K562 (cell line): ENCODE measurements at regions not wholly inside any gene's neighbourhood (a gene's known extent, or its start where the extent isn't known, plus 50 kb on each side); places are given as distances from the start of the nearest gene placed in this dataset.

Experiments used
- ATAC-seq: fragments of 200-7000 bp; cut with Tn5 transposase; 3 replicates; pipeline ENCODE4 v1.9.1; 2020; ENCODE audit warnings: moderate library complexity
- BruUV-seq: library from RNA; stranded (reverse); fragments of 400-500 nt; replicated peaks from 2 replicates; lab custom pipeline; 2021; lab: Mats Ljungman, UMichigan
- CTCF ChIA-PET: fragments of 300-600 bp; formaldehyde crosslinking; extraction: SDS; loops from one replicate; lab custom pipeline; 2021; ENCODE audit warnings: low intra/inter-chr PET ratio; lab: Yijun Ruan, JAX
- POLR2A ChIA-PET: fragments of 300-600, 350-650 bp; sonication (Branson Sonifier 250); formaldehyde crosslinking; extraction: SDS; loops from one replicate; lab custom pipeline; 2021; ENCODE audit warnings: antibody characterized with exemption, inconsistent platforms; lab: Yijun Ruan, JAX
- DNase-seq, 4 experiments: peaks; one replicate each; pipeline versions ENCODE4 v3.0.0 to v3.0.0-alpha.2; 2011 to 2018; ENCODE audit warnings: low spot score in 3 of 4, mixed read lengths in 3 of 4; ENCODE audit errors: extremely low read depth in 1 of 4
- FAIRE-seq: peaks from 2 replicates; lab custom pipeline; 2011; peaks lifted over from hg19 to GRCh38; lab: Jason Lieb, UNC
- H2AFZ ChIP-seq: 2 replicates; pipeline ENCODE4 v1.6.0; 2011; ENCODE audit warnings: low read depth, low read length, control low read depth, inconsistent platforms
- H3K27ac ChIP-seq: fragments of 200-600 bp; 3 replicates; pipeline ENCODE4 v1.8.0; 2011; ENCODE audit warnings: low read depth, mild to moderate bottlenecking, control low read depth, inconsistent platforms, low read length, moderate library complexity, mixed read lengths; ENCODE audit errors: extremely low read depth
- H3K27me3 ChIP-seq, 2 experiments: fragments of 300-600 bp in 1 of 2; 2 replicates in 1 of 2; 3 replicates in 1 of 2; pipeline versions ENCODE4 v1.6.0 to v1.8.0; 2011; ENCODE audit warnings: inconsistent platforms in 2 of 2, low read length in 2 of 2, mild to moderate bottlenecking in 1 of 2, mixed read lengths in 1 of 2, moderate library complexity in 1 of 2; ENCODE audit not compliant: control insufficient read depth in 2 of 2, insufficient read depth in 2 of 2
- H3K36me3 ChIP-seq: fragments of 300-600 bp; 3 replicates; pipeline ENCODE4 v1.8.0; 2011; ENCODE audit warnings: mild to moderate bottlenecking, low read length, inconsistent platforms; ENCODE audit not compliant: control insufficient read depth, insufficient read depth
- H3K4me1 ChIP-seq, 2 experiments: fragments of 200-600 bp in 1 of 2; replicated peaks in 1 of 2; 2 replicates in 1 of 2; 3 replicates in 1 of 2; pipeline versions ENCODE4 v1.5.1 to v1.8.0; 2011; ENCODE audit warnings: inconsistent platforms in 2 of 2, low read length in 2 of 2, mild to moderate bottlenecking in 1 of 2, mixed read lengths in 1 of 2, moderate library complexity in 1 of 2; ENCODE audit not compliant: control insufficient read depth in 2 of 2, insufficient read depth in 2 of 2
- H3K4me2 ChIP-seq: 2 replicates; pipeline ENCODE4 v1.6.1; 2011; ENCODE audit warnings: low read length, control low read depth, inconsistent platforms, mixed read lengths; ENCODE audit not compliant: insufficient read depth
- H3K4me3 ChIP-seq: fragments of 200-600 bp; sonication (generic), shearing (Covaris generic); 2 replicates; pipeline ENCODE4 v1.5.1; 2016; ENCODE audit warnings: control low read depth, inconsistent platforms
- H3K79me2 ChIP-seq: fragments of 200-600 bp; 3 replicates; pipeline ENCODE4 v1.8.0; 2011; ENCODE audit warnings: low read length, inconsistent platforms; ENCODE audit not compliant: control insufficient read depth, insufficient read depth
- H3K9ac ChIP-seq, 2 experiments: 2 replicates each; pipeline versions ENCODE4 v1.6.0 to v1.6.1; 2011; ENCODE audit warnings: low read depth in 2 of 2, low read length in 2 of 2, control low read depth in 1 of 2, inconsistent platforms in 1 of 2, mild to moderate bottlenecking in 1 of 2, mixed read lengths in 1 of 2; ENCODE audit not compliant: insufficient read depth in 1 of 2
- H3K9me1 ChIP-seq: one replicate; pipeline ENCODE4 v1.6.0; 2011; ENCODE audit warnings: inconsistent platforms, mild to moderate bottlenecking, low read length, moderate library complexity; ENCODE audit not compliant: control insufficient read depth, insufficient read depth
- H3K9me3 ChIP-seq: replicated peaks from 2 replicates; pipeline ENCODE4 v1.5.1; 2011; ENCODE audit warnings: low read depth, low read length, inconsistent platforms; ENCODE audit not compliant: control insufficient read depth, insufficient read depth
- H4K20me1 ChIP-seq: replicated peaks from 2 replicates; pipeline ENCODE4 v1.6.1; 2011; ENCODE audit warnings: low read length, inconsistent platforms, mixed read lengths; ENCODE audit not compliant: control insufficient read depth, insufficient read depth
- TSC22D4 ChIP-seq: fragments of 450-650 bp; IDR thresholded peaks from 2 replicates; pipeline ENCODE4 v1.6.1; 2016; ENCODE audit warnings: missing genetic modification characterization, missing biosample characterization, control low read depth
- UBTF ChIP-seq, 2 experiments: IDR thresholded peaks; 2 replicates each; pipeline ENCODE4 v1.6.1; 2012; ENCODE audit warnings: improper control_type of control experiment in 2 of 2, low read depth in 2 of 2, low read length in 2 of 2, borderline replicate concordance in 1 of 2
- WGBS: fragments of 100-300 bp; shearing (Covaris generic); methylation state at CpG from one replicate; pipeline ENCODE4 v1.1.6; 2016; ENCODE audit warnings: low coverage, mixed read lengths; ENCODE audit not compliant: insufficient coverage; ENCODE audit errors: missing lambda C conversion rate; 5-methylcytosine and 5-hydroxymethylcytosine counted together
- in situ Hi-C: fragments of 300-500 bp; cut with MboI; formaldehyde crosslinking; loops from 4 replicates; pipeline ENCODE4 v1.15.0; 2018; ENCODE audit warnings: inconsistent platforms, mixed read lengths
- intact Hi-C: fragments of 100-400 bp; cut with micrococcal nuclease; formaldehyde crosslinking; loops from 2 replicates; pipeline ENCODE4 v1.14.2; 2022
- TF ChIP-seq, protein P1 (sequence below), 2 experiments: fragments of 450-650 bp in 1 of 2; sonication (generic) in 1 of 2; formaldehyde crosslinking in 1 of 2; IDR thresholded peaks; 2 replicates each; pipeline versions ENCODE4 v1.7.1 to v1.9.0; 2016 to 2022; ENCODE audit warnings: inconsistent platforms in 1 of 2, mild to moderate bottlenecking in 1 of 2, missing genetic modification reagents in 1 of 2

- Histone ChIP-seq H3K4me3 (no peak overlapping the region), H3K27ac (no peak overlapping the region), H3K27me3 (peaks cover 4 to 6% of the 10 kb centered on the region in 2 experiments; a peak in 2 of 5 replicates), H3K9me1 (no peaks in the 10 kb centered on the region), H3K9me3 (no peaks in the 10 kb centered on the region), H3K9ac (no peak overlapping the region), H3K36me3 (no peaks in the 10 kb centered on the region), H4K20me1 (no peaks in the 10 kb centered on the region), H3K4me1 (no peaks in the 10 kb centered on the region), H3K79me2 (no peaks in the 10 kb centered on the region), H2AFZ (no peak overlapping the region), H3K4me2 (no peak overlapping the region)
- no peak for ATAC-seq
- in situ Hi-C loops: no loop called here
- ChIA-PET CTCF (no interaction called here), POLR2A (no interaction called here)
- WGBS: 0% methylated on average over 6 of the region's 6 CpGs
- no peak for FAIRE-seq
- TF ChIP-seq, protein P1, sequence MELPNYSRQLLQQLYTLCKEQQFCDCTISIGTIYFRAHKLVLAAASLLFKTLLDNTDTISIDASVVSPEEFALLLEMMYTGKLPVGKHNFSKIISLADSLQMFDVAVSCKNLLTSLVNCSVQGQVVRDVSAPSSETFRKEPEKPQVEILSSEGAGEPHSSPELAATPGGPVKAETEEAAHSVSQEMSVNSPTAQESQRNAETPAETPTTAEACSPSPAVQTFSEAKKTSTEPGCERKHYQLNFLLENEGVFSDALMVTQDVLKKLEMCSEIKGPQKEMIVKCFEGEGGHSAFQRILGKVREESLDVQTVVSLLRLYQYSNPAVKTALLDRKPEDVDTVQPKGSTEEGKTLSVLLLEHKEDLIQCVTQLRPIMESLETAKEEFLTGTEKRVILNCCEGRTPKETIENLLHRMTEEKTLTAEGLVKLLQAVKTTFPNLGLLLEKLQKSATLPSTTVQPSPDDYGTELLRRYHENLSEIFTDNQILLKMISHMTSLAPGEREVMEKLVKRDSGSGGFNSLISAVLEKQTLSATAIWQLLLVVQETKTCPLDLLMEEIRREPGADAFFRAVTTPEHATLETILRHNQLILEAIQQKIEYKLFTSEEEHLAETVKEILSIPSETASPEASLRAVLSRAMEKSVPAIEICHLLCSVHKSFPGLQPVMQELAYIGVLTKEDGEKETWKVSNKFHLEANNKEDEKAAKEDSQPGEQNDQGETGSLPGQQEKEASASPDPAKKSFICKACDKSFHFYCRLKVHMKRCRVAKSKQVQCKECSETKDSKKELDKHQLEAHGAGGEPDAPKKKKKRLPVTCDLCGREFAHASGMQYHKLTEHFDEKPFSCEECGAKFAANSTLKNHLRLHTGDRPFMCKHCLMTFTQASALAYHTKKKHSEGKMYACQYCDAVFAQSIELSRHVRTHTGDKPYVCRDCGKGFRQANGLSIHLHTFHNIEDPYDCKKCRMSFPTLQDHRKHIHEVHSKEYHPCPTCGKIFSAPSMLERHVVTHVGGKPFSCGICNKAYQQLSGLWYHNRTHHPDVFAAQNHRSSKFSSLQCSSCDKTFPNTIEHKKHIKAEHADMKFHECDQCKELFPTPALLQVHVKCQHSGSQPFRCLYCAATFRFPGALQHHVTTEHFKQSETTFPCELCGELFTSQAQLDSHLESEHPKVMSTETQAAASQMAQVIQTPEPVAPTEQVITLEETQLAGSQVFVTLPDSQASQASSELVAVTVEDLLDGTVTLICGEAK (IDR thresholded peaks at IDR 0.05): no peak
- TF ChIP-seq, protein P1 (CRISPR knock-in tag; IDR thresholded peaks at IDR 0.05): no peak
- no peak for TF ChIP-seq TSC22D4 (tag)
- no peak for TF ChIP-seq UBTF (IDR thresholded peaks at IDR 0.05; ENCODE audit: borderline replicate concordance in 1 of 2, low read depth in 2 of 2, low read length in 2 of 2)
- DNase-seq: no peak
- intact Hi-C loops: no loop called here
- no TSS peak for BruUV-seq
These were observed 266.1 kb upstream of the C2CD4B start for GRCh38 chr15:62431008-62431797.
